ENCODE measurements at regions not wholly inside any gene's neighbourhood (a gene's known extent, or its start where the extent isn't known, plus 50 kb on each side); places are given as distances from the start of the nearest gene placed in this dataset.
A peak's percentile ranks its signal among the peaks of the same experiment; 100 is the strongest.

GRCh38 chr16:86391486-86391885 is 118.8 kb upstream of the FOXF1 start:
- intact Hi-C loops (cut with DNase I), result no loop called here
- Histone ChIP-seq H3K27ac (no peak overlapping the region), H3K27me3 (no peaks in the 10 kb centered on the region), H3K4me3 (no peak overlapping the region), H3K4me1 (peaks cover 0 to 13% (median 11%) of the 10 kb centered on the region in 4 donors), H3K36me3 (no peaks in the 10 kb centered on the region), H3K9me3 (no peaks in the 10 kb centered on the region)
- TF ChIP-seq POLR2A (IDR thresholded peaks at IDR 0.05) (no peak), EP300 (IDR thresholded peaks at IDR 0.05) (no peak), CTCF (IDR thresholded peaks at IDR 0.05) (no peak), POLR2AphosphoS5 (IDR thresholded peaks at IDR 0.05) (no peak)
- WGBS, 2 donors, result 79 to 83% methylated on average over 6 of the region's 6 CpGs
- no peak for DNase-seq

GRCh38 chr16:86391984-86392383 is 118.3 kb upstream of the FOXF1 start:
- Histone ChIP-seq H3K4me3 (no peak overlapping the region), H3K27ac (no peak overlapping the region), H3K9me3 (no peaks in the 10 kb centered on the region), H3K27me3 (no peaks in the 10 kb centered on the region), H3K4me1 (peaks cover 0 to 18% (median 14%) of the 10 kb centered on the region in 4 donors), H3K36me3 (no peaks in the 10 kb centered on the region)
- DNase-seq, result no peak
- WGBS, 2 donors, result 69 to 77% methylated on average over 9 of the region's 9 CpGs
- intact Hi-C loops (cut with DNase I), result no loop called here
- TF ChIP-seq CTCF (IDR thresholded peaks at IDR 0.05), result no peak
- no peak for TF ChIP-seq EP300 (IDR thresholded peaks at IDR 0.05)
- TF ChIP-seq POLR2A (IDR thresholded peaks at IDR 0.05), result no peak
- no peak for TF ChIP-seq POLR2AphosphoS5 (IDR thresholded peaks at IDR 0.05)

GRCh38 chr16:86392436-86393152 is 117.7 kb upstream of the FOXF1 start:
- DNase-seq, result no peak
- H3K4me3 ChIP-seq, result no peak overlapping the region
- no peaks in the 10 kb centered on the region for H3K9me3 ChIP-seq
- no peak overlapping the region for H3K27ac ChIP-seq
- no peaks in the 10 kb centered on the region for H3K27me3 ChIP-seq
- intact Hi-C loops (cut with DNase I), result no loop called here
- no peaks in the 10 kb centered on the region for H3K36me3 ChIP-seq
- TF ChIP-seq CTCF (IDR thresholded peaks at IDR 0.05) (no peak), POLR2A (IDR thresholded peaks at IDR 0.05) (no peak), POLR2AphosphoS5 (IDR thresholded peaks at IDR 0.05) (no peak), EP300 (IDR thresholded peaks at IDR 0.05) (no peak)
- H3K4me1 ChIP-seq, result peaks cover 0 to 24% (median 20%) of the 10 kb centered on the region in 4 donors
- whole genome bisulfite sequencing, 2 donors, result 65 to 84% methylated on average over 8 of the region's 8 CpGs

GRCh38 chr16:86393907-86394626 is 116.3 kb upstream of the FOXF1 start:
- Histone ChIP-seq H3K27me3 (no peaks in the 10 kb centered on the region), H3K4me3 (no peak overlapping the region), H3K4me1 (peaks cover 0 to 28% (median 23%) of the 10 kb centered on the region in 4 donors), H3K36me3 (no peaks in the 10 kb centered on the region), H3K9me3 (no peaks in the 10 kb centered on the region), H3K27ac (peak overlapping the region in 3 of 4 donors; percentile 34 to 94 (median 92))
- TF ChIP-seq POLR2A (IDR thresholded peaks at IDR 0.05) (no peak), CTCF (IDR thresholded peaks at IDR 0.05) (no peak), EP300 (IDR thresholded peaks at IDR 0.05) (no peak), POLR2AphosphoS5 (IDR thresholded peaks at IDR 0.05) (no peak)
- intact Hi-C loops (cut with DNase I), result no loop called here
- no peak for DNase-seq
- WGBS, 2 donors, result 92 to 93% methylated on average over 9 of the region's 9 CpGs

Measured in sigmoid colon (tissue), 6 donors.